GM18526 (cell line): ENCODE measurements at regions not wholly inside any gene's neighbourhood (a gene's known extent, or its start where the extent isn't known, plus 50 kb on each side); places are given as distances from the start of the nearest gene placed in this dataset.

Source experiments
- POLR2A ChIP-seq: IDR thresholded peaks from 3 replicates; pipeline ENCODE4 v1.6.1; 2011; ENCODE audit not compliant: insufficient read length; ENCODE audit errors: extremely low read depth

DNA sequence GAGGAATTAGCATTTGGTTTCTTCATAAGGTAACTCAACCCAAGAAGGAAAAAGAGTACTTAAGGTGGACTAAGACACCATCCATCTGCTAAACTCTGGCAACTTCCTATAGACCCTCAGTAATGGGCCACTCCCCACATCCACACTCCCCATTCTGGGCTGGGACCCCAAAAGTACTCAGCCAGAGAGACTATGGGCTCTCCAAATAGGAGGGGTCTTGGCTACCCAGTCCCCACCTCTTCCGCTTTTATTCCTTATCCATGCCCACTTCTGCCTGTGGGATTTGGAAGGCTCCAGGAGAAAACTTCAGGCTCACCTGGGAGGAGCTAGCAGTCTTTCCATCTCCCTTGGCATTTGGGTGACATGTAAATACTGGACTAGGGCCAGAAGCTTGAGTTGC, 164.5 kb upstream of the CCL2 start:
- TF ChIP-seq POLR2A: no peak

DNA sequence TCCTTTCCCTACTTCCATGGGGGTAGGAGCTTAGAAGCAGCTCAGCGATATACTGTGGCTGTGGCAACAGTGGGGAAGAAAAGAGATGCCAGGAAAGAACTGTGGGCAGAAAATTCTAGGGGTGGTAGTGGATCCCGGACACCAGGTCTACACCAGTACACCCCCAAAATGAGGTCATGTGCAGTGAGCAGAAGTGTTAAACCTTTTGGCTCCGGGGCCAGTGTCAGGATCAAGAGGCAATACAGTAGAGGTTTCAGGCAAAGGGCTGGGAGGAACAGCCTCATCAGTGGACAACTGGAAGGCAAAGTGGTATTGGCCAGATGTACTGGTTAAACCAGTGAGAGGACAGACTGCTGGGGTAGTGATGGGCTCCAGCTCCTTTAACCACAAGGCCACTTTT, 163.1 kb upstream of the CCL2 start:
- TF ChIP-seq POLR2A: no peak

DNA sequence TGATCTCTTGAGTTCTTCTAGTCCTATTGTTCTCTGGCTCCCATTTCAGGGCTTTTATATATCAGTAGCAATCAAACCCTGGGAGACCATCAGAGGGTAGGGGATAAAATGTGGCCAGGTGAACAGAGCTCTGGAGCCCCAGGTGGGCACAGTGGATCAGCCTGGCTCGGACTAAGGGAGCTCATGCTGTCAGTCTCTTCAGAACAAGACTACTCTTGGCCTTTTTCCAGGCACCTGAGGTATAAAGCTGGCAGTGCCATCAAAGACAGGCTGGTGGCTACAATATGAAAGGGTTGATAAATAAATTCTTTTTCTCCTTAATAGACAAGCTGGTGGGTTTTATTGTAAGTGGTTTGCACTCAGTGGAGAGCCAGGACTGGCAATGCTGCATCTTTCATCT, 160.0 kb upstream of the CCL2 start:
- no peak for TF ChIP-seq POLR2A

DNA sequence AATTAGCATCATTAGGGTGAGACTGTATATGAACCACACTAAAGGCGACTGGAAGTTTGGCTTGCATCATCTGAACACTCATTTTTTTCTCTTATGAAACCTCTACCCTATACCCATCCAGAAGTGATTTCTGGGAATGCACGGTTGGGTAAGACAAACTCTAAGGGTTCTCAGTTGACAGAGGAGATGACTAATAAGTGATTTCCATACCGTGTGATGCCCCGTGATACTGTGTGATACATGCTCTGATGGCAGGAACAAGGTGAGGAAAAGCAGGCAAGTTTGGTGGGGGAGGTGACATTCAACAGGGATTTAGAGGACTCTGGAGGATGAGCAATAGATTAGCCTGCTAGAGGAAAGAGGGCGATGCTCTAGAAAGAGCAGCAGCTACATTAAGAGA, 156.4 kb upstream of the CCL2 start:
- TF ChIP-seq POLR2A: no peak

DNA sequence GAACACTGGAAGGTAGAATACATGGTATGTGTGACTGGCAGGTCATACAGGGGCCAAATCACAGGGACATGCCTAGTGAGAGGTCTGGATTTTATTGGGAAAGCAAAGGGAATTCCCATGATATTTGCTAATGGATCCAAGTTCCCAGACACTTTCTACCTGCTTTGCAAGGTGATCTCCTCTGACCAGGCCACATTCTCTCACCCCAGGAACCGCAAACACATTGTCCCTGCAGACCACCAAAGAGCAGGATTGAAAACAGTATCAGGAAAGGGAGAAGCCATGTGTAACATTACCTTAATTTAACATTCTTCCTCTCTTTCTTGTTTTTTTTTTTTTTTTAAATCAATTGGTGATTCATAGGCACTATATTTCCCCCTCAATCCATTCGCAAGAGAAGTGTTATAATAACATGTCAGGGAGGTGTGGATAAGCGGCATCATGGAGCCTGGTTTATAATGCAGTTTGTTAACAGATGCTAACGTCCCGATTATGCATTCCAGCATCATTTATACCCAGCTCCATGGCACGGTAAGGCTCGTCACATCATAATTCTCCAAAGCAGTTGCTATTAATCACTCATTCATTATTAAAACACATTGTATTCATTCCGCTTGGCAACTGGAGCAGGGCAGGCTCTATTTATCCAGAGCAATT, 155.1 kb upstream of the CCL2 start:
- TF ChIP-seq POLR2A: no peak

DNA sequence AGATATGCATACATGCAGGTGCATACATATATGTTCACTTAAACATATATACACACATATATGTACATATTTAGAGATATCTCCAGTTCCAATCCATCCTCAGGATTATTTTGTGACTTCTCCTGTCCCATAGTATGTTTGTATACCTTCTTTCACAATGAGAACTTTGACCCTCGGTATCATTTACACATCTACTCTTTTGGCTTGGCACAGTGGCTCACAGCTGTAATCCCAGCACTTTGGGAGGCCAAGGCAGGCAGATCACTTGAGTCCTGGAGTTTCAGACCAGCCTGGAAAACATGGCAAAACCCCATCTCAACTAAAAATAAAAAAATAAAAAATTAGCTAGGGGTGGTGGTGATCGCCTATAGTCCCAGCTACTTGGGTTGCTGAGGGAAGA, 148.1 kb upstream of the CCL2 start:
- no peak for TF ChIP-seq POLR2A

DNA sequence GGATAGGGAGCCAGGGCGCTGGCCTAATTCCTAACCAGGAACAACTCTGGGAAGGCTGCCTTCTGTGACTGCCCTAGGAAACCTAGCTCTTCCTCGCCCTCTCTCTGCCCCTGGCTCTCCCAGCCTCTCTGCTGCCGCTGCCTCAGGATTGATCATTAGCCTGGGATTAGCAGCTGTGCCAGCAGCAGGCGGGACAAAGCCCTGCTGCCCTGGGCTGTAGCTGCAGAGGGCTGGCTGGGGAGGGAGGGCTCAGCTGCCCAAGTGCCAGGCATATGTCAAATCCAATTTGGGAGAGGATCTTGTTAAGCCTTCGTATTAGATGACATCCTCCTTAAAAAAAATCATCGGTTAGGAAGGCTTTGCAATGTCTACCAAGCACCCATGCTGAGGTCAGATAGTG, 144.8 kb upstream of the CCL2 start:
- no peak for TF ChIP-seq POLR2A

DNA sequence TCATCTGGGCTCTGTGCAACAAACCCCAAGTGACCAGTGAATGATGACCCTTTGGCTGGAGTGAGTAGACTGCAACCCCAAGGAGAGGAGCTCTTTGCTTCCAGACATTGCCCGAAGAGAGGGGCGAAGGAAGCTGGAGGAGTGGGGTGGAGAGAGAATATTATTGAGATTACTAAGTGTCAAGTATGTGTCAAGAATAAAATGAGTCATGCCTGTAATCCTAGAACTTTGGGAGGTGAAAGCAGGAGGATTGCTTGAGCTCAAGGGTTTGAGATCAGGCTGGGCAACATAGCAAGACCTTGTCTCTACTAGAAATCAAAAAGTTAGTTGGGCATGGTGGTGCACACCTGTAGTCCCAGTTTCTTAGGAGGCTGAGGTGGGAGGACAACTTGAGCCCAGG, 142.0 kb upstream of the CCL2 start:
- no peak for TF ChIP-seq POLR2A

DNA sequence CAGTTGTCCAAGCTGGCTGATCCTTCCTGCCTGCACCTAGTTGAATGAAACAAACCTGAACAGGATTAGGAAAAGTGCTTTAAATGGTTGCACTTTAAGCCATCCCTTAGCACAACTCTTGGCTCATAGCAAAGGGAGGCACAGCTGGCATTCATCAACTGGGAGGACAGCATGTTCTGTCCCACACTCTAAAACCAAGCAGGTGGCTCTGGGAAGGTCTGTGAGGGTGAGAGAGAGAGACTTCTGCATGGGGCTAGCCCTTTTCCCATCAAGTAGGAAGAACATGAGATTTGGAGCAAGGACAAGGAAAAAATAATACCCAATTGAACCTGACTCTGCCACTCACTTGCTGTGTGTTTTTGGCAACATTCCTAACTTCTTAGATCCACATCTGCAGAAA, 140.9 kb upstream of the CCL2 start:
- no peak for TF ChIP-seq POLR2A

DNA sequence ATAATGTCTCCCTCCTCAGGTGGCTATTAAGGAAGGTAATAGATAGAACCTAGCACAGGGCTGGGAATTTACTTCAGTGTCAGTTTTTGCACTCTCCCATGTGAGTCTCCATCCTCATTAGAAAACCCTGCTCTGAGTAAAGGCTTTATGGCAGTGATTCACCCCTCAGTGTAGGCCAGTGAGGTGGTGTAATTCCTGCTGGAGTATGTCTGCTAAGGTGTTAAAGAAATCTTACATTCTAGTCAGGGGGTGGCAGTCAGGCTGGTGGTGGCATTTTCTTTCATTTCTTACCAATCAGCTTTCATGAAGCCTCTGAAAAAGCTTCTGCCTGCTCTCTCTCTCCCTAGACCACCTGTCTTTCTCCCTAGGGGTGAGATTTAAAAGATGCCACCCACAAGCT, 138.8 kb upstream of the CCL2 start:
- TF ChIP-seq POLR2A: no peak

DNA sequence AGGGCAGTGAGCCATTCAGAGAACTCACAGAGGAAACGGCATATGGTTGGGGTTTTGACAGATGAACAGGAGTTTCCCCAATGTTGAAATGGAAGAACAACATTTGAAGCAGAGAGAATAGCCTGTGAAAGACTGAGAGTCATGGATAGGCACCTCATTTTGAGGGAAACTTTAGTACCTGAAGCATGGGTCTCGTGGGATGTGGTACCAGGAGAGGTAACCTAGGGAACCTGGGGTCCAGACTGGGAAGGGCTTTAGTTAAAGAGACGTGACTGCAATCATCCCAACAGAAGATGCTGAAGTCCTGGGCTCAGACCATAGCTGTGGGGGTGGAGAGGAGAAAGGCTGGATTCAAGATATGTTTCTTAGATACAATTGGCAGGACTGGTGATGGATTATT, 137.8 kb upstream of the CCL2 start:
- TF ChIP-seq POLR2A: no peak

DNA sequence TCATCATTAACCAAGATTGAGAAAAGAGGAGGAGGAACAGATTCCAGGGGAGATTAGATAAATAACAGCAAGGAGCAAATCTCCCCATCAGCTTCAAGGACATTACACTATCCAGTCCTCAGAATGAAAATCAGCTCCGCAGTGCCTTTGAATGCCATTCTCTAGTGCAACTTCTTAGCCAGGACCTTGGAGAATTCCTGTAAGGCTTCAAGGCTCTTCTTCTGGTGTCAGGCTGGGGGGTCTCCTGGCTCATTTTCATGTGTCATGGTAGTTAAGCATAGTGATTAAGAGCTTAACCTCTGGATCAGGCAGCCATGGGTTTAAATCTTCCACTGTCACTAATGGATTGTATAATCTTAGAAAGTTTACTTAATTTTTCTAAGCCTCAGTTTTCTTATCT, 137.3 kb upstream of the CCL2 start:
- no peak for TF ChIP-seq POLR2A

DNA sequence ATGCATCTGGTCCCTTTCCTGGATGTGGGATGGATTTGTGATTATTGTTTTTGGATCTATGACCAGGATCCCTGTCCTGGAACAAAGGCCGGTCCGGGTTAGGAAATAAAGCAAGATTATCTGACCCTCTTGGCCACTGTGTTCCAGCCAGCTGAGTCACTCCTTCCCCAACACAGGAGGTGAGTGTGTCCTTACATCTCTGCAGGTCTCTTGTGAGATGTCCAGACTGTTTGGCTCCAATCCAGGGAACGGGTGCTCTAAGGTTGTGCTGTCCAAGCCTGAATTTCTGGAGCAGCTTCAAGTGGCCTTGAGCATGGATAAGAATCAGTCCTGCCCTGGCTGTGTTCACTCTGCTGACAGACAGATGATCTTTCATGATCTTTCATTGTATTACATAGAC, 136.5 kb upstream of the CCL2 start:
- no peak for TF ChIP-seq POLR2A

DNA sequence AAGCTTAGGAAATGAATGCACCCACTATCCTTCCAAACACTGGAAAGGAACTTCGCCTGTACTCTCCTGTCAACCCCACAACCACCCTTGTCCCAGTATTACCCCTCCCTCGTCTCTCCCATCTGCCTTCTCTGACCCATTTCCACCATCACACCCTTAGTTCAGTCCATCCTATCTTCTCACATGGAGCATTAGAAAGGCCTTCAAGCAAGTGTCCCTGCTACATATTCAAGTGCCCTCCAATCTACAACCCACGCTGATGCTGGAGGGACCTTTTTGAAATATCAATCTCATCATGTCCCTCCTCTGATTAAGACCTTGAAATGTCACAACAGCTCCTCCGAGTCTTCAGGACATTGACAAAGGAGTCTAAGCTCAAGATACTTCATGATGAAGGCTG, 133.8 kb upstream of the CCL2 start:
- TF ChIP-seq POLR2A: no peak

DNA sequence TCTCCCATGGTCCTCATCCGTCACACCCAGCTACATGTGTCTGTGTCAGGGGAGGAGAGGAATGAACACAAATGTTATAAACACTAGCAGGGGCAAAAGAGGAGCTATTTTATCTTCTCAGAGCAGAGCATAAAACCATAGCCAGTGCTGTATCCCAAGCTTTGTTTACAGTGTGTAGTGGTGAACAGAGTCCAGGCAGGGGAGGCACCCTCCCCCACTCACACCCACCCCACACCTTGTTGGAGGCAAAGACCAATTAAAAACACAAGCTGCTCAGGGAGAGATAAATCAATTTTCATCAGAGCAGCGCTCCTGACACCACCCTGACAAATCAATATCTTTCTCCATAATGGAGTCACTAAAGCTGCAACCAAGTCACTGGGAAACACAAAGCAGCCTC, 132.6 kb upstream of the CCL2 start:
- TF ChIP-seq POLR2A: no peak

DNA sequence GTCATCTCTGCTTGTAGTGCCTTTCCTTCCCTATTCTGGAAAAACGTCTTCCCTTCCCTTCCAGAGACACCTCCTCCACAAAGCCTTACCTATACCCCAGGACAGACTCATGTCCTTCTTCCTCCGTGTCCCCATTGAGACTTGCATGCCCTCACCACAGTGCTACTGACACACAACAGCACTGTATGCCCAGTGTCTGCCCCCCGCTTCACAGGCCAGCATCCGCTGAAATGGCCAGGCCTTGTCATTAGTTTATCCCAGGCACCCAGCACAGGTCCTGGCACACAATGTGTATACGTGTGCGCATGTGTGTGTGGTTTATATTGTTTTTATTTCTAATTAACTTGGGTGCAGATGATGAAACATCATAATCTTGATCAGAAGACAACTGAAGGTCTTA, 130.1 kb upstream of the CCL2 start:
- TF ChIP-seq POLR2A: no peak

DNA sequence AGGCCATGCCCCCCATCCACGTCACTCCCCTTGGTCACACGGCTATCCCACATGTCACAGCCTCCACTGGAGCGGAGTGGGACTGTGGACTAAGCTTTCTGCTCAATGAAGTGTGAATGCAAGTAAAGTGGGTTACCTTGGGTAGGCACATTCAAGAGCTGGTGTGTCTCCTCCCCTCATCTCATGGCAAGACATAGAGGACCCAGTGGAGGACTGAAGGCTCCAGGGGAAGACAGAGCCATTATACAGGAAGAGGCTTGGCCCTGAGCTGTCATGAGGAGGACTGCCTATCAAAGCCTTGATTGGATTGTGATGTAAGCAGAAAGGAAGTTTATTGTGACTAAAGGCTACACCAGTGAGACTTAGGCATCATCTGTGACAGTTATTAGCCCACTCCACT, 129.2 kb upstream of the CCL2 start:
- TF ChIP-seq POLR2A: no peak

DNA sequence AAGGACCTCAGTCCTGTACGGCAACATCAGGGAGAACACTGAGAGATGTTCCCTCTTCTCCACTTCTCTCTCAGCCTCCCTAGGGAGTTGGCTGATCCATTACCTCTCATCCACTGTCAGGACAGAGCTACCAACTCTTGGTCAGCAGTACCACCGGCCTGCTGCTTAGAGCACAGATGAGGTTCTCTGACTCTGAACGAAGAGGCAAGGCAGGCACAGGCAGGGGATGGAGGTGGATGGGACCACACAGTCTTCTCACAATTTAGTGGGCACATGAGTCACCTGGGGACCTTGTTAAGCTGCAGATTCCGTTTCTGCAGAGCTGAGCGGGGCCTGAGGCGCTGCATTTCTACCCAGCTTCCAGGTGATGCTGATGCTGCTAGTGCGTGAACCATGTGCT, 128.6 kb upstream of the CCL2 start:
- no peak for TF ChIP-seq POLR2A
